ENCODE measurements at regions not wholly inside any gene's neighbourhood (a gene's known extent, or its start where the extent isn't known, plus 50 kb on each side); places are given as distances from the start of the nearest gene placed in this dataset.
A peak's percentile ranks its signal among the peaks of the same experiment; 100 is the strongest.
"Not testable (repeated sequence)": the region's sequence is repeated elsewhere in the genome, so short reads cannot be mapped to it uniquely, and the experiment has no call there.

DNA sequence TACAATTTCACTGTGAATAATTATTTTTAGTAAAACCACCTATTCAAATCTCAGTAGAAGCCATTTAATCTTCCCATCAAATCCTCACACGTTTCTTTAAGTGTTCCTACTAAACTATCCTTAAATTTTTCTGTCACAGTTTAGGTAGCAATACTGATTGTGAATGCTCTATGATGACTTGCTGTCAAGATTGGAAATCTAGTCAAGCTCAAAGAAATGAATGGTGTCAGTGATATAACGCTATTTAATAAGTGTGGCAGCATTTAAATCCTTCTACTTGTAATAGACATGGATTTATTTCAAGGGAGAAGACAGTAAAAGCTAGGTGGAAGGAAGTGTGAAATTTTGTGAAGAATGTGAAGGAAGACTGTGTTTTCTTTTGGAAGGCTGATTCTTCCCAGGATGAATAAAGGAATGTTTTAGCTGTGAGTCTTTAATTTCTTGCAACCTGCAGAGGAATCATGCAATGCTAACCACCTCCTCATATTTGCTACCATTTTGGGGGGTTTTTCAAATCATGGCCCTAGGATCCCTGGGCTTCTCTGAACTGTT lies 936.7 kb upstream of the NEGR1 start:
- H3K4me1 Mint-ChIP-seq, result no peaks in the 10 kb centered on the region
- H3K27me3 Mint-ChIP-seq (ENCODE audit: low read depth), result no peaks in the 10 kb centered on the region
- TF ChIP-seq, protein P1, sequence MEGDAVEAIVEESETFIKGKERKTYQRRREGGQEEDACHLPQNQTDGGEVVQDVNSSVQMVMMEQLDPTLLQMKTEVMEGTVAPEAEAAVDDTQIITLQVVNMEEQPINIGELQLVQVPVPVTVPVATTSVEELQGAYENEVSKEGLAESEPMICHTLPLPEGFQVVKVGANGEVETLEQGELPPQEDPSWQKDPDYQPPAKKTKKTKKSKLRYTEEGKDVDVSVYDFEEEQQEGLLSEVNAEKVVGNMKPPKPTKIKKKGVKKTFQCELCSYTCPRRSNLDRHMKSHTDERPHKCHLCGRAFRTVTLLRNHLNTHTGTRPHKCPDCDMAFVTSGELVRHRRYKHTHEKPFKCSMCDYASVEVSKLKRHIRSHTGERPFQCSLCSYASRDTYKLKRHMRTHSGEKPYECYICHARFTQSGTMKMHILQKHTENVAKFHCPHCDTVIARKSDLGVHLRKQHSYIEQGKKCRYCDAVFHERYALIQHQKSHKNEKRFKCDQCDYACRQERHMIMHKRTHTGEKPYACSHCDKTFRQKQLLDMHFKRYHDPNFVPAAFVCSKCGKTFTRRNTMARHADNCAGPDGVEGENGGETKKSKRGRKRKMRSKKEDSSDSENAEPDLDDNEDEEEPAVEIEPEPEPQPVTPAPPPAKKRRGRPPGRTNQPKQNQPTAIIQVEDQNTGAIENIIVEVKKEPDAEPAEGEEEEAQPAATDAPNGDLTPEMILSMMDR (IDR thresholded peaks at IDR 0.05; ENCODE audit: unreplicated experiment in 3 of 3), result no peak
- no peak overlapping the region for H3K4me3 Mint-ChIP-seq
- H3K36me3 Mint-ChIP-seq (ENCODE audit: low read depth), result no peaks in the 10 kb centered on the region
- no peak overlapping the region for H3K27ac Mint-ChIP-seq
- peaks cover 7% of the 10 kb centered on the region for H3K9me3 Mint-ChIP-seq

DNA sequence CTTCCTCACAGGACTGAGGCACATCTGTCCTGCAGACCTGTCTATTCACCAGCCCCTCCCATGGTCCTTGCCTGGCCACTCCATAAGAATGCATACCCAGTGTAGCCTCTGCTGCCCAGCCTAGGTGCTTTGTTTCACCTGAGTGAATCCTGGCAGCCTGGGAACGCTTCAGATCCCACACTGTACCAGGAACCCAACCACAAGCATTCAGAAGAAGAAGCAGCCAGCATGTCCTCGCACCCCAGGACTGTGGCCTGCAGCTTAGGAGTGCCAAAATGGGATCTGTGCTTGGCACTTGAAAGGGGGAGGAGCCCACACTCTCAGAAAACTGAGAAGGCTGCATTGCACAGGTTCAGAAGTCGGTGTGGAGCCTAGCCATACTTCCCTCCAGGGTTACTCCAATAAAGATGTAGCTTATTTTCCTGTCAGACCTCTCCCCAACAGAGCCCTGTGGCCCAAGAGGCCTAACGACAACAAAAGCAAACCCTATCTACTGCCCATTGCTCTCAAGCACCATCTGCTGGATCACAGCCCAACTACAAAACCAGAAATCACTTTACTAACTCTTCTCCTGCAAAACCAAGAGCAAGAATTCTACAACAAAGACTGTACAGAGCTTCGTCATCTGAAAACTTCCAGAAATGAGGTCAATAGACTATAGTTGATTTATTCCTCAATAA lies 923.1 kb upstream of the NEGR1 start:
- Mint-ChIP-seq H3K27ac (no peak overlapping the region), H3K27me3 (ENCODE audit: low read depth) (no peaks in the 10 kb centered on the region), H3K9me3 (peaks cover 4% of the 10 kb centered on the region), H3K36me3 (ENCODE audit: low read depth) (no peaks in the 10 kb centered on the region), H3K4me1 (no peaks in the 10 kb centered on the region), H3K4me3 (no peak overlapping the region)
- TF ChIP-seq, protein P1 (IDR thresholded peaks at IDR 0.05; ENCODE audit: unreplicated experiment in 3 of 3), result peak in 1 of 3 experiments; percentile 14

DNA sequence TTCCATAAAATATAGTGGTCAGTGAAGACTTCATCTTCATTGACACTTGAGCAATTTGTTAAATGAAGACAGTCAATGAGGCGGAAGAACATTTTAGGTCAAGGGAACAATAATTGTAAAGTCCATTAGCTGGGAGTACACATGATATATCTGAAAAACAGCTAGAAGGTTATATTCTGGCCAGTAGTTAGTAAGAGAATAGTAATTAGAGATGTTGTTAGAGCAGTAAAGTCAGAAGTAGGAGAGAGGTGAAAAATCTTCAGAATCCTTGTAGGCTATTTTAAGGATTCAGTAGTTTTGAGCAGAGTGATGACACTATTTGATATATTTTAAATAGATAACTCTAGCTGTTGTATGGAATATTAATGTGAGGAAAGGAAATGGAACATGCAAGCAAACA lies 915.6 kb upstream of the NEGR1 start:
- TF ChIP-seq, protein P1 (IDR thresholded peaks at IDR 0.05; ENCODE audit: unreplicated experiment in 3 of 3), result no peak
- no peak overlapping the region for H3K4me3 Mint-ChIP-seq
- no peaks in the 10 kb centered on the region for H3K36me3 Mint-ChIP-seq (ENCODE audit: low read depth)
- no peaks in the 10 kb centered on the region for H3K4me1 Mint-ChIP-seq
- no peaks in the 10 kb centered on the region for H3K9me3 Mint-ChIP-seq
- no peaks in the 10 kb centered on the region for H3K27me3 Mint-ChIP-seq (ENCODE audit: low read depth)
- H3K27ac Mint-ChIP-seq, result no peak overlapping the region

DNA sequence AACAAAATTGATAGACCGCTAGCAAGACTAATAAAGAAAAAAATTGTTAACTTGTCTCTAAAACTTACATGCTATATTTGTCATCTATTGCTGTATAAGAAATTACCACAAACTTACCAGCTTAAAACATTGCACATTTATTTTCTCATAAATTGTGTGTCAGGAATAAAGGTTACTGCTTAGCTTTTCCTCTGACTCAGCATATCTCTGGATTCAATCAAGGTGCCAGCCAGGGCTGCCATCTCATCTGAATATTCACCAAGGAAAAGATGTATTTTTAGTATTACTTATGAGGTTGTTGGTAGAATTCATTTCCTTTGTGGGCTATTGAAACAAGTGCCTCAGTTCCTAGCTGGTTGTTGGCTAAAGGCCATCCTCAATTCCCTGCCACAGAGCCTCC lies 912.6 kb upstream of the NEGR1 start:
- Mint-ChIP-seq H3K27ac (no peak overlapping the region), H3K9me3 (no peaks in the 10 kb centered on the region), H3K4me1 (no peaks in the 10 kb centered on the region), H3K36me3 (ENCODE audit: low read depth) (no peaks in the 10 kb centered on the region), H3K4me3 (no peak overlapping the region), H3K27me3 (ENCODE audit: low read depth) (no peaks in the 10 kb centered on the region)
- TF ChIP-seq, protein P1 (IDR thresholded peaks at IDR 0.05; ENCODE audit: unreplicated experiment in 3 of 3), result no peak

DNA sequence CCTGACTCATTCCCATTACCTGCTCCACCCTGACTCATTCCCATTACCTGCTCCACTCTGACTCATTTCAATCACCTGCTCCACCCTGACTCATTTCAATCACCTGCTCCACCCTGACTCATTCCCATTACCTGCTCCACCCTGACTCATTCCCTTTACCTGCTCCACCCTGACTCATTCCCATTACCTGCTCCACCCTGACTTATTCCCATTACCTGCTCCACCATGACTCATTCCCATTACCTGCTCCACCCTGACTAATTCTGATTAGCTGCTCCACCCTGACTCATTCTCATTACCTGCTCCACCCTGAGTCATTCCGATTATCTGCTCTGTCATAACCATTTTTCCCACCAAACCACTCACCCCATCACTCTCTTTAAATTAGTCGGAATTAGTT lies 901.2 kb upstream of the NEGR1 start:
- H3K36me3 Mint-ChIP-seq (ENCODE audit: low read depth); H3K4me3 Mint-ChIP-seq; H3K4me1 Mint-ChIP-seq; H3K9me3 Mint-ChIP-seq; H3K27me3 Mint-ChIP-seq (ENCODE audit: low read depth); H3K27ac Mint-ChIP-seq: not testable (repeated sequence)

DNA sequence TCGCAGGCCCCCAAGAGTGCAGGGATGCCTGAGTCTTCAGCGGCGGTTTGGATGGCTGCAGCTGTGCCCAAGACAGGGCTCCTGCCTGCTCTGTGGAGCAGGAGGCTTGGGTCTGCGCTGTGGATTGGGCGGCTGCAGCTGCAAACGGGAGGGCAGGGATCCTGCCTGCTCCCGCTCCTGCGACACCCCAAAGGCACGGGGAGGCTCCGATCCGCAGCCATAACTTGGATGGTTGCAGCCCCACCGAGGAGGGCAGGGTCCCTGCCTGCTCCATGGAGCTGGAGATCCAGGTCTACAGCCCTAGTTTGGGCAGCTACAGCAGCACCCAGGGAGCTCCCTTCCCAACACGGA lies 898.8 kb upstream of the NEGR1 start:
- TF ChIP-seq, protein P1 (IDR thresholded peaks at IDR 0.05; ENCODE audit: unreplicated experiment in 3 of 3), result no peak
- H3K27ac Mint-ChIP-seq, result no peak overlapping the region
- no peaks in the 10 kb centered on the region for H3K4me1 Mint-ChIP-seq
- H3K27me3 Mint-ChIP-seq (ENCODE audit: low read depth), result no peaks in the 10 kb centered on the region
- no peak overlapping the region for H3K4me3 Mint-ChIP-seq
- no peaks in the 10 kb centered on the region for H3K9me3 Mint-ChIP-seq
- no peaks in the 10 kb centered on the region for H3K36me3 Mint-ChIP-seq (ENCODE audit: low read depth)

All from nephron (organoid).